GM21529 (cell line): ENCODE measurements at regions not wholly inside any gene's neighbourhood (a gene's known extent, or its start where the extent isn't known, plus 50 kb on each side); places are given as distances from the start of the nearest gene placed in this dataset.

Source experiments
- ATAC-seq: cut with Tn5 transposase; IDR thresholded peaks from one replicate; pipeline ENCODE4 v1.9.1; 2021; ENCODE audit not compliant: unreplicated experiment

- no peak for ATAC-seq
These were observed 184.8 kb upstream of the SOX11 start for GRCh38 chr2:5507367-5507766.

- ATAC-seq, result no peak
These were observed 182.8 kb upstream of the SOX11 start for GRCh38 chr2:5509362-5509761.

GRCh38 chr2:5510082-5510481, 182.1 kb upstream of the SOX11 start:
- ATAC-seq, result no peak

GRCh38 chr2:5515693-5516092, 176.5 kb upstream of the SOX11 start:
- ATAC-seq, result no peak

GRCh38 chr2:5519286-5519685, 172.9 kb upstream of the SOX11 start:
- no peak for ATAC-seq

- ATAC-seq, result no peak
These were observed 171.7 kb upstream of the SOX11 start for GRCh38 chr2:5520463-5520972.

- ATAC-seq, result no peak
These were observed 170.7 kb upstream of the SOX11 start for GRCh38 chr2:5521461-5521860.

- no peak for ATAC-seq
These were observed 167.6 kb upstream of the SOX11 start for GRCh38 chr2:5524551-5524950.

- ATAC-seq, result no peak
These were observed 163.5 kb upstream of the SOX11 start for GRCh38 chr2:5528706-5529105.

GRCh38 chr2:5530011-5530696, 162.0 kb upstream of the SOX11 start:
- ATAC-seq, result no peak

GRCh38 chr2:5535301-5535700, 156.9 kb upstream of the SOX11 start:
- no peak for ATAC-seq

GRCh38 chr2:5537180-5537688, 154.9 kb upstream of the SOX11 start:
- no peak for ATAC-seq

GRCh38 chr2:5538313-5538712, 153.9 kb upstream of the SOX11 start:
- no peak for ATAC-seq

- ATAC-seq, result no peak
These were observed 153.4 kb upstream of the SOX11 start for GRCh38 chr2:5538772-5539171.

GRCh38 chr2:5539282-5540165, 152.7 kb upstream of the SOX11 start:
- no peak for ATAC-seq

- ATAC-seq, result no peak
These were observed 151.3 kb upstream of the SOX11 start for GRCh38 chr2:5540856-5541255.

GRCh38 chr2:5544205-5544786, 147.9 kb upstream of the SOX11 start:
- ATAC-seq, result no peak

- ATAC-seq, result no peak
These were observed 146.0 kb upstream of the SOX11 start for GRCh38 chr2:5546181-5546580.

- ATAC-seq, result no peak
These were observed 143.0 kb upstream of the SOX11 start for GRCh38 chr2:5548991-5549715.

GRCh38 chr2:5549771-5550170, 142.4 kb upstream of the SOX11 start:
- ATAC-seq, result no peak

GRCh38 chr2:5555636-5556035, 136.5 kb upstream of the SOX11 start:
- ATAC-seq, result no peak
